ENCODE measurements at regions not wholly inside any gene's neighbourhood (a gene's known extent, or its start where the extent isn't known, plus 50 kb on each side); places are given as distances from the start of the nearest gene placed in this dataset.

DNA sequence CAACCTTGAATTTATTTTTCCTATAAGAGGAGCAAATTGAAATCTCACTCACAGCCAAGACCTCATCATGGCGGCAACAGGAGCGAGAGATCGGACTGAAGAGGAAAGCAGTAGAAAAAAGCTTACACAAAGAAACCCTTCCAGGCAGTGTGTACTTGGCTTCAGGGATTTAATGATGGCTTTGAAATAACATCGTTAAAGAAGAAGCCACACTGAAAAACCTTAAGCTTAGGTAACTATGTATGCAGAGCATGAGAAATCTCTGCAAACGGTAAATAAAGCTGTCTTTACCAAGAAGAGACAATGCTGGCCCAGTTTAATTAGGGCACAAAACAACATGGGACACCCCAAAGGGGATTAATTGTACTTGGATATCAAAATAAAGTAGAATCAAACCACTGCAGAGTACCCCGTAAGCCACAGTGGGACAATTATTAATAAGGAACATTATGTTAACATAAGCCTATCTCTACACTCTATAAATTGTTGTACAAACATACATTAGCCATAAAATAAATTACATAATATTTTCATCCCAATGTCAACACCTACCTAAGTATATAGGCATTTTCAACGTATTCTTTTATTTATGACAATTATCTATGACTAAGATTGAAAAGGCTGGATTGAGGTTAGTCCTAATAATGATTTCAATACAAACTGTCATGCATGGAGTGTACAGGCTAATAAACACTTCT is 360.2 kb upstream of the CHRM3 start:
- TF ChIP-seq, protein P1, sequence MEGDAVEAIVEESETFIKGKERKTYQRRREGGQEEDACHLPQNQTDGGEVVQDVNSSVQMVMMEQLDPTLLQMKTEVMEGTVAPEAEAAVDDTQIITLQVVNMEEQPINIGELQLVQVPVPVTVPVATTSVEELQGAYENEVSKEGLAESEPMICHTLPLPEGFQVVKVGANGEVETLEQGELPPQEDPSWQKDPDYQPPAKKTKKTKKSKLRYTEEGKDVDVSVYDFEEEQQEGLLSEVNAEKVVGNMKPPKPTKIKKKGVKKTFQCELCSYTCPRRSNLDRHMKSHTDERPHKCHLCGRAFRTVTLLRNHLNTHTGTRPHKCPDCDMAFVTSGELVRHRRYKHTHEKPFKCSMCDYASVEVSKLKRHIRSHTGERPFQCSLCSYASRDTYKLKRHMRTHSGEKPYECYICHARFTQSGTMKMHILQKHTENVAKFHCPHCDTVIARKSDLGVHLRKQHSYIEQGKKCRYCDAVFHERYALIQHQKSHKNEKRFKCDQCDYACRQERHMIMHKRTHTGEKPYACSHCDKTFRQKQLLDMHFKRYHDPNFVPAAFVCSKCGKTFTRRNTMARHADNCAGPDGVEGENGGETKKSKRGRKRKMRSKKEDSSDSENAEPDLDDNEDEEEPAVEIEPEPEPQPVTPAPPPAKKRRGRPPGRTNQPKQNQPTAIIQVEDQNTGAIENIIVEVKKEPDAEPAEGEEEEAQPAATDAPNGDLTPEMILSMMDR (IDR thresholded peaks at IDR 0.05), result no peak
- no peak for TF ChIP-seq POLR2AphosphoS5 (IDR thresholded peaks at IDR 0.05)
- no peak for TF ChIP-seq EP300 (IDR thresholded peaks at IDR 0.05)
- TF ChIP-seq POLR2A (IDR thresholded peaks at IDR 0.05), result no peak

Data from upper lobe of left lung (tissue), 4 donors.